GM12865 (cell line): ENCODE measurements at regions not wholly inside any gene's neighbourhood (a gene's known extent, or its start where the extent isn't known, plus 50 kb on each side); places are given as distances from the start of the nearest gene placed in this dataset.
"Not testable (repeated sequence)": the region's sequence is repeated elsewhere in the genome, so short reads cannot be mapped to it uniquely, and the experiment has no call there.

Experiments
- DNase-seq: peaks from one replicate; pipeline ENCODE4 v3.0.0; 2010; ENCODE audit warnings: low read depth
- H3K4me3 ChIP-seq: 2 replicates; pipeline ENCODE4 v1.5.1; 2011; ENCODE audit warnings: mild to moderate bottlenecking, low read depth, low read length, control low read depth
- CTCF ChIP-seq: IDR thresholded peaks from 2 replicates; pipeline ENCODE4 v1.5.1; 2011; ENCODE audit warnings: low read length, control low read depth, low read depth, inconsistent platforms; ENCODE audit not compliant: insufficient read depth; ENCODE audit errors: missing control alignments

GRCh38 chr13:99671746-99672145 is 170.5 kb downstream of the TM9SF2 start:
- no peak for TF ChIP-seq CTCF
- H3K4me3 ChIP-seq, result no peak overlapping the region
- DNase-seq, result no peak

- H3K4me3 ChIP-seq, DNase-seq: not testable (repeated sequence)
These were observed 167.8 kb downstream of the TM9SF2 start for GRCh38 chr13:99669096-99669495.

- TF ChIP-seq CTCF, result no peak
- H3K4me3 ChIP-seq, result no peak overlapping the region
- DNase-seq, result peak; percentile 37
These were observed 165.0 kb downstream of the TM9SF2 start for GRCh38 chr13:99666146-99666805.

- H3K4me3 ChIP-seq, result no peak overlapping the region
- no peak for DNase-seq
- no peak for TF ChIP-seq CTCF
These were observed 164.4 kb downstream of the TM9SF2 start for GRCh38 chr13:99665711-99666110.

- DNase-seq, result no peak
- TF ChIP-seq CTCF, result no peak
These were observed 162.6 kb downstream of the TM9SF2 start for GRCh38 chr13:99663908-99664307.

GRCh38 chr13:99663185-99663825 is 162.0 kb downstream of the TM9SF2 start:
- TF ChIP-seq CTCF, result no peak
- DNase-seq, result no peak
- H3K4me3 ChIP-seq, result no peak overlapping the region

More at GRCh38 chr13:99663908-99664307, 162.6 kb downstream of the TM9SF2 start:
- H3K4me3 ChIP-seq, result no peak overlapping the region

- no peak for DNase-seq
- H3K4me3 ChIP-seq, result no peak overlapping the region
- no peak for TF ChIP-seq CTCF
These were observed 161.4 kb downstream of the TM9SF2 start for GRCh38 chr13:99662678-99663077.
